ENCODE measurements at regions not wholly inside any gene's neighbourhood (a gene's known extent, or its start where the extent isn't known, plus 50 kb on each side); places are given as distances from the start of the nearest gene placed in this dataset.
A peak's percentile ranks its signal among the peaks of the same experiment; 100 is the strongest.

GRCh38 chr10:47195274-47195885 lies 104.6 kb upstream of the GDF10 start:
- DNase-seq: peak; percentile 17

- DNase-seq: no peak
These were observed 103.3 kb upstream of the GDF10 start for GRCh38 chr10:47196691-47197090.

- DNase-seq: no peak
These were observed 101.8 kb upstream of the GDF10 start for GRCh38 chr10:47198221-47198620.

GRCh38 chr10:47205192-47205591 lies 94.8 kb upstream of the GDF10 start:
- no peak for DNase-seq

DNA sequence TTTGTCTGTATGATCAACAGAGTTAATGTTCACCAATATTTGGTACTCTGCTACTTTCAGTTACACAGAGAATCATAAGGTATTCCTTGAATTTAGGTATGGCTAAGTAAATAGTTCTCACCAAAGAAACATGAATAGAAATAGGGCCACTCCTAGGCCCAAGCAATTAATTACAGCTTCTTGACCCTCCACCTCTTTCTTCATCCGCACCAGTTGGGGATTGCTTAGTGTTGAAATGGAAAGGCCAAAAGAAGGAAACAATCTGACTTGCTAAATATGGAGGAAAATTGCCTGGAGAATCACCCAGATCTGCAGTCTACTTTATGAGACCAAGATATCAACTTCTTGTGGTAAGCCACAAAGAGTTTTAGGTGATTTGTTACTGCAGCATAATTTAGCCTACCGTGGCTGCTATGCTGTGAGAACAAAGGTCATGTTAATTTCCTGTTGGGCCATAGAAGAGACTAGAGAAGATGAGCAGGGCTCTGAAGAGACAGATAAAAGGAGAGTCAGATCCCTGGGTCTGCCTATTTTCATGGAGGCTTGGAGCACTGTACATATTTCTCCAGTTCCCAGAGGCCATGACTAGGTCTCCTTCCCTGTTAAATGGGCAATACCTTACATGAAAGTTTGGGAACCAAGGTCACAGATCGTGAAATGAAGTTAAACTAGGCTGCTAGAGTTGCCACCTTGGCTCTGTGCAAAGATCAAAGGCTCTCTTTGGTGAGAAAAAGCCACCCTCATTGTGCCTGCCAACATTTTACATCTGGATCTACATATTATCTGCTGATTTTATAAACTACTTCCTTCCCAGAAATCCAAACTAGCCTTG lies 93.3 kb upstream of the GDF10 start:
- DNase-seq: no peak

DNA sequence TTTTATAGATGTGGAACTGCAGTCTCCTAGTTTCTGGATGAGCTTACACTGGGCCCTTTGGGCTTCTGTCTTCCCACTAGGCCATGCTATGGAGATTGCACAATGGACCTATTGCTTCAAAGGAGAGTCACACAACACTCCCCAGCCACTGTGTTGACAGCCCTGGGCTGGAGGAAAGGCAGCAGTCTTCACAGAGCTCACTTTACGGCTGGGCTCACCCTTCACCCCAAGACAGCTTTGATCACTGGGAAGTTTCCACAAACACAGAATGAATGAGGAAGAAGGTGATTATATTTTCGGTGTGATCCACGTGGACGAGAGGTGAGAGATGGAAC lies 92.7 kb upstream of the GDF10 start:
- no peak for DNase-seq

DNA sequence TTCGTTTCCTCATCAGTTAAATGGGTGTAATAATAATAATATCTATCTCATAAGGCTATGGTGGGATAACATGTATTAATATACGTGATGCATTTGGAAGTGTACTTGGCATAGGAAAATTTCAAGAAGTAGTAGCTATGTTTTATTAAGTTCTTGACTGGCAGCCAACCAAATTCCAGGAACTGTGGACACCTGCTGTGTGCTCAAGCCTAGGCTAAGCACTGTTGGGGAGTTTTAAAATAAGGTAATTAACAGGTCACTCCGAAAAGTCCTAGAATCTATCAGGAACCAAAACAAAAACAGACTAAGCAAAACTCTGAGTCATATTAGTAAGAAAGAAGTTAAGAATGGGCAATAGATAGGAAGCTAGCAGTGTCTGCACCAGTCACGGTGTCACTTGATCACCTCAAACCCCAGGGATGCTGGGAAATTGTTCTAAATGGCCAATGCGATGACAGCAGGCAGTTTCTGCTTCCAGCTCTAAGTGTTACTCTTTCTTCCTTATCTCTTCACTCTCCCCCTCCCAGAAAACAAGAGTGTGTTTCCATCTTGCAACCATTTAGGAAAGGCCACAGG lies 92.0 kb upstream of the GDF10 start:
- no peak for DNase-seq

- no peak for DNase-seq
These were observed 90.5 kb upstream of the GDF10 start for GRCh38 chr10:47209466-47209865.

DNA sequence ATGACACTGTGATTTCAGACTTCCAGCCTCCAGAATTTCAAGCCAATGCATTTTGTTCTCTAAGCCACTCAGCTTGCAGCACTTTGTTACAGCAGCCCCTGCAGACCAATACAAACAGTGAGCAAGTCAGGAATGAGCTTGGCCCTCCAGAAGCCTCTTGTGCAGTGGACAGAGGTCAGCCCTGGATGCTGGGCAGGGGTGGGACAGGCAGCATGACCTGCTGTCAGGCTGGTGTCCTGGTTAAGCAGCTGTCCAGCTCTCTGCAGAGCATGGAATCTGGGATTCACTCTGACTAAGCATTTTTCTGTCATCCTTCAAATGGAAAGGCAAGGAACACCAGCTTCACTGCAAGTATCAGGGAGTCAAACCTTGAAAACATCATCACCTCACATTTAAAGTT lies 85.5 kb upstream of the GDF10 start:
- DNase-seq: no peak

- DNase-seq: no peak
These were observed 82.9 kb upstream of the GDF10 start for GRCh38 chr10:47217113-47217512.

DNA sequence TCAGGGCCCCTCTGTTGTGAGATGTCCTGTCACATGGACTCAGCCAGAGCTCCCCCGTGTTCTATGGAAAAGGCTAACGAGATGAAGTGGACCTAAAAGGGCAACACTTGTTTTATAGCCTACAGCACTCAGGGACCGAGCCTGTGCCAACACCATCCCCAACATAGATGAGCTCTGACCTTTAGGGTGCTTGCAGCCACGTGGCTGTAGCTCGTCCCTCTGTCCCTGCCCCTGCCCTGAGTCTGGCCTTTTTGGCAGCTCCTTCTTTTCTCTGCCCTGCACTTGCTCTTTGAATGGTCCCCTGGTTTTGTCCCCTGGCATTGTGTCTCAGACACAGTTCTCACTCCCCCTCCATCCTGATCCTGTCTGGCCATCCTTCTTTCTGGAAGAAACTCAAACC lies 81.2 kb upstream of the GDF10 start:
- no peak for DNase-seq

DNA sequence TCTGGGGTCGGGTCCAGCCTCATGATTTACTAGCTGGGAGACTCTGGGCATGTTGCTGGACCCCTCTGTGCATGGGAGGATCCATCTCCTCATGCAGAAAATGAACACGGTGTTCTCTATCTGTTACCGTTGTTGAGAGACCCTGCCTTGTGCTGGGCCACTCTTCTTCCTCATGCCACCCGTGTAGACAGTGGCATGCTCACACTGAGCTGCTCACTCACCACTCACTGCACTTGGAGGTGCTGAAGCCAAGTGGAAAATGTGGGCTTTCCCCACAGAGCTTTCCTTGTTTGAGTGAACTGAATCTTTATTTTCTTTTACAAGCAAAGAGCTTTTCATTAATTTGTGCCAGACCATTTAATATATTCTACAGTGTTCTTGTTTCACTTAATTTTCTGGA lies 77.5 kb upstream of the GDF10 start:
- no peak for DNase-seq

DNA sequence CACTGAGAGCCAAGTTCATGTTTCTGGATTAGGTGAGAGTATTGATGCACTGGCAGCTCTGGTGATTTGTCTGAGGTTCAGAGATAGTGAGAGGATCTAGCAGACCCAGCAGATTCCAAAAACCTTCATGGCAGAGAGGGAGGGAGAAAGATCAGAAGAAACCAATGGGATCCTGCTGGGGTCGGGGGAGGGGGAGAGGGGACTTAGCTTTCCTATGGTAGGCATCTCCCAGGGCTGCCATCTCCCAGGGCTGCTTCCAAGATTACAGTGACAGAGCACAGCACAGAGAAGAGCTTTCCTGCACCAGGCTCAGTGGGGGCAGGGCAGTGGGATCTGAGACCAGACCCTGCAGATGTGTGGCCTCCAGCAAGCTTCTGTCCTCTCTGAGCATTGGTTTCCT lies 76.8 kb upstream of the GDF10 start:
- no peak for DNase-seq

- no peak for DNase-seq
These were observed 75.3 kb upstream of the GDF10 start for GRCh38 chr10:47224546-47225218.

GRCh38 chr10:47225219-47225927 lies 74.6 kb upstream of the GDF10 start:
- no peak for DNase-seq

GRCh38 chr10:47225928-47226645 lies 73.9 kb upstream of the GDF10 start:
- no peak for DNase-seq

- DNase-seq: no peak
These were observed 69.5 kb upstream of the GDF10 start for GRCh38 chr10:47230482-47230881.

GRCh38 chr10:47230957-47231356 lies 69.0 kb upstream of the GDF10 start:
- DNase-seq: no peak

DNA sequence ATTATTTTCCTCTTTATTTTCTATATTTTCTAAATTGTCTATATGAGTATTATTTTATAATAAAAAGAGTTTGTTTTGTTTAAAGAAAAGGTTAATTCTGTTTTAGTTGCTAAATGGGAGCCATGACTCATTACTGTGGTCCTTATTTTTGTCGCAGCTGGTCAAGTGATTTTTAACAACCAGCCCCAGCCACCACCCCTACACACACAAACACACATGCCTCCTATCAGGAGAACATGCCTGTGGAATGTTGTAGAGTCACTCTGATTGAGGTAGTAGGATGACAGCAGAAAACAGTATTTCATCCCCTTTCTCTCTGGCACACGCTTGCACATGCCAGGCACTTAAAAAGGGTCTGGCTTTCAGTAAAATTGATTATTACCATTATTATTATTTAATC lies 68.6 kb upstream of the GDF10 start:
- no peak for DNase-seq

- no peak for DNase-seq
These were observed 66.4 kb upstream of the GDF10 start for GRCh38 chr10:47233631-47234030.

DNA sequence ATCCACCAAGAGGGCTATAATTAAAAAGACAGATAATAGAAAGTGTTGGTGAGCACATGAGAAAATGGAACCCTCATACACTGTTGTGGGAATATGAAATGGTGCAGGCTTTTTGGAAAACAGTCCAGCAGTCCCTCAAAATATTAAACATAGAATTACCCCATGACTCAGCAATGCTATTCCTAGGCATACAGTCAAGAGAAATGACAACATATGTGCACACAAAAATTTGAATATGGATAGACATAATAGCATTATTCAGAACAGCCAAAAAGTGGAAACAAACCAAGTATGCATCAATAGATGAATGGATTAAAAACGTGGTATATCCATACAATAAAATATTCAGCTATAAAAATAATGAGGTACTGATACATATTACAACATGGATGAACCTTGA lies 64.5 kb upstream of the GDF10 start:
- DNase-seq: no peak
